Thyroid gland (tissue), 4 donors: ENCODE measurements at regions not wholly inside any gene's neighbourhood (a gene's known extent, or its start where the extent isn't known, plus 50 kb on each side); places are given as distances from the start of the nearest gene placed in this dataset.

Experiments
- POLR2A ChIP-seq, 2 donors: fragments of 450-650 bp; IDR thresholded peaks; one replicate each; pipeline ENCODE4 v1.6.1; 2017; ENCODE audit warnings: antibody characterized with exemption in 2 of 2, mild to moderate bottlenecking in 2 of 2, moderate library complexity in 1 of 2
- TF ChIP-seq, protein P1 (sequence below), 6 experiments: fragments of 200-600 bp in 3 of 6; fragments of 450-650 bp in 3 of 6; sonication (generic) in 3 of 6; IDR thresholded peaks; one replicate each; pipeline ENCODE4 v1.5.1; 2016 to 2019; ENCODE audit warnings: antibody characterized with exemption in 6 of 6, mild to moderate bottlenecking in 2 of 6, inconsistent platforms in 1 of 6, moderate library complexity in 1 of 6

DNA sequence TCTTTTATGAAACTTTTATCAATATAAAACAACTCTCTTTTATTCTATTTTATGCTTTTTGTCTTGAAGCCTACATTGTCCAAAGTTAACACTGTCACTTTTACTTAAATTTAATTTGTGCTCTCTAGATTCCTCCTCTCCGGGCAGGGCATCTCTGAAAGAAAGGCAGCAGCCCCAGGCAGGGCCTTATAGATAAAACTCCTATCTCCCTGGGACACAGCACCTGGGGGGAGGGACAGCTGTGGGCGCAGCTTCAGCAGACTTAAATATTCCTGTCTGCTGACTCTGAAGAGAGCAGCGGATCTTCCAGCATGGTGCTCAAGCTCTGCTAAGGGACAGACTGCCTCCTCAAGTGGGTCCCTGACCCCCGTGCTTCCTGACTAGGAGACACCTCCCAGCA lies 447.7 kb upstream of the FANCL start:
- TF ChIP-seq, protein P1, sequence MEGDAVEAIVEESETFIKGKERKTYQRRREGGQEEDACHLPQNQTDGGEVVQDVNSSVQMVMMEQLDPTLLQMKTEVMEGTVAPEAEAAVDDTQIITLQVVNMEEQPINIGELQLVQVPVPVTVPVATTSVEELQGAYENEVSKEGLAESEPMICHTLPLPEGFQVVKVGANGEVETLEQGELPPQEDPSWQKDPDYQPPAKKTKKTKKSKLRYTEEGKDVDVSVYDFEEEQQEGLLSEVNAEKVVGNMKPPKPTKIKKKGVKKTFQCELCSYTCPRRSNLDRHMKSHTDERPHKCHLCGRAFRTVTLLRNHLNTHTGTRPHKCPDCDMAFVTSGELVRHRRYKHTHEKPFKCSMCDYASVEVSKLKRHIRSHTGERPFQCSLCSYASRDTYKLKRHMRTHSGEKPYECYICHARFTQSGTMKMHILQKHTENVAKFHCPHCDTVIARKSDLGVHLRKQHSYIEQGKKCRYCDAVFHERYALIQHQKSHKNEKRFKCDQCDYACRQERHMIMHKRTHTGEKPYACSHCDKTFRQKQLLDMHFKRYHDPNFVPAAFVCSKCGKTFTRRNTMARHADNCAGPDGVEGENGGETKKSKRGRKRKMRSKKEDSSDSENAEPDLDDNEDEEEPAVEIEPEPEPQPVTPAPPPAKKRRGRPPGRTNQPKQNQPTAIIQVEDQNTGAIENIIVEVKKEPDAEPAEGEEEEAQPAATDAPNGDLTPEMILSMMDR (IDR thresholded peaks at IDR 0.05): no peak
- no peak for TF ChIP-seq POLR2A (IDR thresholded peaks at IDR 0.05)
